Stimulated activated CD8-positive, alpha-beta memory T cell treated with anti-CD3 and anti-CD28 coated beads, Interleukin-15, amount 100 ng/mL, for 4 hours (primary cell): ENCODE measurements at regions not wholly inside any gene's neighbourhood (a gene's known extent, or its start where the extent isn't known, plus 50 kb on each side); places are given as distances from the start of the nearest gene placed in this dataset.
"Not testable (repeated sequence)": the region's sequence is repeated elsewhere in the genome, so short reads cannot be mapped to it uniquely, and the experiment has no call there.

Experiments
- DNase-seq, 2 donors: peaks; one replicate each; pipeline ENCODE4 v3.0.0-alpha.2; 2020; ENCODE audit warnings: low read depth in 2 of 2

DNA sequence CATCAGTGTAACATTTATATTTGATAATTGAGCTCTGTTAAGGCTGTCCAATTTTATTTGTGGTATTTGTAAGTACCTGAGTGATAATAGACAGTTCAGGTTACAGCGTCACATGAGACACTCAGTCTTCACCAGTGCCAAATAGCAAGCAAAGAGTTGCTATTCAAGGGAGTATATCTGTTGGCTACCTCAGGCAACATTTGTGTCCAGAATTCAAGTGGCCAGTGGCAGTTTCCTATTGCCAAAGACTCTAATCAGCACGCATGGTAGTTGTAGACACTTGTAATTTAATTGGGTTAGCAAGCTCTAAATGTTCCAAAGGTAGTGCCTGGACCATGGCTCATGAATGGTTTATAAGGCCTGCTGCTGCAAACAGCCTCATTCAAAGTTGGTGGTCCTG is 1524.3 kb upstream of the B3GALT2 start:
- DNase-seq: no peak

DNA sequence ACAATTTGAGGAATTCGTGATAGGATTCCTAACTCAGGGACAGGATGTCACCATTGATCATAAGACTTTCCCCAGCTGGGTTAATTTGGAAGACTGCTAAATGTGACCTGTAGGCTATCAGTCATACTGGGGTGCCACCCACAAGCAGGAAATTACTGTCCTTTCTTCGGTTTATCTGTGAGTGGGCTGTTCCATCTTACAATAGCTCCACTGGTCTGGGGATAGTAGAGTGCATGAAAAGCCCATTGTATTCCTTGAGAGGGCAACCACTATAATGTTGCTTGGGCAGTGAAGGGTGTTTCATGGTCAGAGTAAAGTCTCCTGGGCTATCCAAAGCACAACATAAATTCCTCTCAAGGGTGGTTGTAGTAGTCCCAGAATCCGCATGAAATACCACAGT is 1523.0 kb upstream of the B3GALT2 start:
- no peak for DNase-seq

DNA sequence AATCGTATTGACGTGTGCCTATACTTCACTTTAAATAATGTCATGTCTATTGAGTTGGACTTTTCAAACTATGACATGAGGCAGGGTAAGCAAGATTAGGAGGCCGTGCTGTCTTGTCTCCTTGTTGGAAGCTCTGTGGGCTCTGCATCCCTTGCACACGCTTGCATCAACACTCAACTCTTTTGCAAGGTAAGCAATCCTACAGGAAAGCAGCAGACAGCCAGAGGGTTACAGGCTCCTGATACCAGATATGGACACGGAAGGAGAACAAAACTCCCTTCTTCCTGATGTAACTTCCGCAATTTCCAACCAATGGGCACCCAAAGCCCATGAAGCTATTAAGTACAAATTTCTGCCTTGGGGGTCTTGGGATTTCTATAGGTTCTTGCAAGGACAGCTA is 1520.7 kb upstream of the B3GALT2 start:
- DNase-seq: no peak

- DNase-seq: no peak
These were observed 1518.9 kb upstream of the B3GALT2 start for GRCh38 chr1:194705123-194705854.

GRCh38 chr1:194698908-194699318 is 1512.5 kb upstream of the B3GALT2 start:
- no peak for DNase-seq

GRCh38 chr1:194693244-194693643 is 1506.8 kb upstream of the B3GALT2 start:
- DNase-seq: no peak

DNA sequence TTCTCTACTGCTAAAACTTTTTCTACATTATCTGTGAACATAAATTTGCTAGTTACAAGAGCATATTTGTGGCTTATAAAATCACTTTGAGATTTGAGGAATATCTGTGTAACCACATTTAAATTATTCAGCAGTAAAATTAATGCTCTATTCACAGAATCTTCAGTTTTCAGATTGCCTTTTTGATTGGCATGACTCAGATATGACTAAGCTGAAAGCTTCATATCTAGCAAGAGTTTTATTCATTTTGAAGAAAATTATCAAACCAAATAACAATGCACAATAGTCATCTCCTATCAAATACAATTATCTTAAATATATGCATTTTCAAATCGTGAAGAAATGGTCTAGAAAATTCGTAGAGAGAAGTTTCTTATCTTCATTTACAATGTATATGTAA is 1498.2 kb upstream of the B3GALT2 start:
- DNase-seq: no peak

- no peak for DNase-seq
These were observed 1471.7 kb upstream of the B3GALT2 start for GRCh38 chr1:194658090-194658439.

DNA sequence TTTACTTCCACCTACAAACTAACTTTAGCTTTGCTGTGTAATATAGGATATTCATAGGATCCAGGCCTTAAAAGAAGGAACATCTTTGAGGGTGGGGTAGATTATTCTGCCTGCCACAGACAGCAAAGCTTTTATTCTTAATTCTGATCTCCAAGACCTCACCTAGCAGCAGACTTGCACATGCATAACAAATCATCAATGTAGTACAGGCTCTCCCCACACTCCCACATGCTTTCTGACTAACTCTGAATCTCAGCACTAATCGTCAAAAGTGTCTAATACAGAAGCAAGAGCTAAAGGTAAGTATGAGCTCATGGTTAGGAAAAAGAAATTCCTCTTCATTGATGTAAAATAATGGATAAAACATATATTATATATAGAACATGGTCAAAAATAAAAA is 1468.5 kb upstream of the B3GALT2 start:
- no peak for DNase-seq

- no peak for DNase-seq
These were observed 1467.0 kb upstream of the B3GALT2 start for GRCh38 chr1:194653385-194653784.

- no peak for DNase-seq
These were observed 1460.7 kb upstream of the B3GALT2 start for GRCh38 chr1:194647118-194647517.

- no peak for DNase-seq
These were observed 1458.1 kb upstream of the B3GALT2 start for GRCh38 chr1:194644528-194644927.

DNA sequence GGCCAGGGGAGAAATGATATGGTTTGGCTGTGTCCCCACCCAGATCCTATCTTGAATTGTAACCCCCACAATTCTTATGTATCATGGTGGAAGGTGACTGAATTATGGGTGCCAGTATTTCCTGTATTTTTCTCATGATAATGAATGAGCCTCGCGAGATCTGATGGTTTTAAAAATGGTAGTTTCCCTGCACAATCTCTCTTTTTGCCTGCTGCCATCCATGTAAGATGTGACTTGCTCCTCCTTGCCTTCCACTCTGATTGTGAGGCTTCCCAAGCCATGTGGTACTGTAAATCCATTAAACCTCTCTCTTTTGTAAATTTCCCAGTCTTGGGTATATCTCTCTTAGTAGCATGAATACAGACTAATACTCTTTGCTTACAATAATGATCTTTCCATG is 1453.9 kb upstream of the B3GALT2 start:
- DNase-seq: no peak

DNA sequence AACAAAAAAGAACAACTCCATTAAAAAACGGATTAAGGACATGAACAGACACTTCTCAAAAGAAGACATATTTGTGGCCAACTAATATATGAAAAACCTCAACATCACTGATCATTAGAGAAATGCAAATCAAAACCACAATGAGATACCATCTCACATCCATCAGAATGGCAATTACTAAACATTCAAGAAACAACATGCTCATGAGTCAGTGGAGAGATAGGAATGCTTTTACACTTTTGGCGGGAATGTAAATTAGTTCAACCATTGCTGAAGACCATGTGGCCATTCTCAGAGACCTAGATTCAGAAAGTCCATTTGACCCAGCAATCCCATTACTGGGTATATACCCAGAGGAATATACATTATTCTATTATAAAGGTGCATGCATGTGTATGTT is 1442.6 kb upstream of the B3GALT2 start:
- no peak for DNase-seq

DNA sequence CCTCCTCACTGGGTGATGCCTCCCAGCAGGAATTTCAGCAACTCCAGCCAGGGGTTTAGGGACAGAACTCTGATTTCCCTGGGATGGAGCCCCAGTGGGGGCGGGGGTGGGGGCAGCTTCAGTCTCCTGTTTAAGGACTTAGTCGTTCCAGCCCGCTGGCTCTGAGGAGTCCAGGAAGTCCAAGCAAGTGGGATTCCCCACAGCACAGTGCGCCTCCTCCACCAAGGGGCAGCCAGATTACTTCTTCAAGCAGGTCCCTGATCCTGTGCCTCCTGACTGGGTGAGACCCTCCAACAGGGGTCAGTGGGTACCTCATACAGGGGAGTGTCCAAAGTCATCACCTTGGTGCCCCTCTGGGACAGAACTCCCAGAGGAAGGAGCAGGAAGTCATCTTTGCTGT is 1438.4 kb upstream of the B3GALT2 start:
- no peak for DNase-seq

DNA sequence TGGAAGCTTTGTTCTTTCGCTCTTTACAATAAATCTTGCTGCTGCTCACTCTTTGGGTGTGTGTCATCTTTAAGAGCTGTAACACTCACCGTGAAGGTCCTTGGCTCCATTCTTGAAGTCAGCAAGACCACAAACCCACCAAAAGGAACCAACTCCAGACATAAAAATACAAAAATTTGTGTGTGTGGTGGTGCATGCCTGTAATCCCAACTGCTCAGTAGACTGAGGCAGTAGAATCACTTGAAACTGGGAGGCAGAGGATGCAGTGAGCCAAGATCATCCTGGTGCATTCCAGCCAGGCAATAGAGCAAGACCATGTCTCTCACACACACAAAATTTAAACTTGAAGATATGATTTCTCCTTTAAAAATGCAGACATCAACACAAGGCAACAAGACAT is 1431.7 kb upstream of the B3GALT2 start:
- no peak for DNase-seq

GRCh38 chr1:194617272-194617671 is 1430.9 kb upstream of the B3GALT2 start:
- DNase-seq: not testable (repeated sequence)

DNA sequence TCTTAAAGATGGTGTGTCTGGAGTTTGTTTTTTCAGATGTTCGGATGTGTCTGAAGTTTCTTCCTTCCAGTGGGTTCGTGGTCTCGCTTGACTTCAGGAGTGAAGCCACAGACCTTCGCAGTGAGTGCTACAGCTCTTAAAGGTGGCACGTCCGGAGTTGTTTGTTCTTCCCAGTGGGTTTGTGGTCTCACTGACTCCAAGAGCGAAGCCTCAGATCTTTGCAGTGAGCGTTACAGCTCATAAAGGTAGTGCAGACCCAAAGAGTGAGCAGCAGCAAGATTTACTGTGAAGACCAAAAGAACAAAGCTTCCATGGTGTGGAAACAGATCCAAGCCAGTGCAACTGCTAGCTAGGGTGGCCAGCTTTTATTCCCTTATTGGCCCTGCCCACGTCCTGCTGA is 1430.4 kb upstream of the B3GALT2 start:
- no peak for DNase-seq

- DNase-seq: no peak
These were observed 1415.8 kb upstream of the B3GALT2 start for GRCh38 chr1:194602184-194602583.

- DNase-seq: no peak
These were observed 1414.3 kb upstream of the B3GALT2 start for GRCh38 chr1:194600716-194601115.

- DNase-seq: no peak
These were observed 1411.7 kb upstream of the B3GALT2 start for GRCh38 chr1:194598098-194598497.

DNA sequence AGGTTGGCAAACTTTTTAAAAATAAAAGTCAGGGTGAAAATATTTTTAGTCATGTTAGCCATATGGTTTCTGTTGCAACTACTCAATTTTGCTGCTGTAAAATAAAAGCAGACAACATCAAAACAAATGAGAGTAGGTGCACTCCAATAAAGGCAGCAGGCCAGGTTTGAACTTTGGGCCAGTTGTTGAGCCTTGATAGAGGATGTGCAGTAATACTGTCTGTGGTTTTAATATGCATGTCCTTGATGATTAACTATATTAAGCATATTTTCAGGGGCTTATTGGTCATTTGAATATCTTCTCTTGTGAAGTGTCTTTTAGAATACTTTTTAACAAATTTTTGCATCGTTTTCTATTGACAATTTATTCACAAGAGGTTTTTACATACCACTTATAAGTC is 1399.9 kb upstream of the B3GALT2 start:
- no peak for DNase-seq

DNA sequence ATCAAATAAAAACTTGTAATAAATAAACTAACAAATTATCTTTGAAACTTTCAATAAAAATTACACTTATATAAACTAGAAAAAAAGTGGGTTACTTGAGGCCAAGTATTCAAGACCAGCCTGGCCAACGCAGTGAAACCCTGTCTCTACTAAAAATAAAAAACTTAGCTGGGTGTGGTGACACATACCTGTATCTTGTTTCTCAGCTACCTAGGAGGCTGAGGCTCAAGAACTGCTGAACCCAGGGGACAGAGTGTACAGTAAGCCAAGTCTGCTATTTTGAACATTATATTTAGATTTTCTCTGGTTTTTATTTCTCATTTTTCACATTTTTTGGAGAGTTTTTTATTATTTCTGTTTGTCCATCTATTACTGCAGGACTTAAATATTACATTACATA is 1397.6 kb upstream of the B3GALT2 start:
- no peak for DNase-seq

DNA sequence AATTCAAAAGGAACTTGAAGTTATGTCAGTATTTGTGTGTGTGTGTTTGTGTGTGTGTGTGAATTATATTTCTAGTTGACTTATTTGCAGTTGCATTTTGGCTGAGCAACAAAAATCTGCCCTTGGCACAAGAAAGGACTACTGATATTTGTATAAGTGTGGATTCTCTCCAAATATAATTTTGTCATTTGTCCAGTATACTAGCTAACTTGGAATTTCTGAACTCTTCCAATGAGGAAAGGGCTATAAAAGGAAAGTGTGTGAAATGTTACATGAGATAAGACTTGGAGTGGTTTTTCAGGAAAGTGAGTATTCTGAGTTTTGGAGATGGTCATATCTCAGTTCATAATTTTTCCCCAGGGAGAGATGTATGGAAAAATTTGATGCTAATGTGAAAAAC is 1384.1 kb upstream of the B3GALT2 start:
- no peak for DNase-seq
